Heart left ventricle (tissue), 13 donors: ENCODE measurements at regions not wholly inside any gene's neighbourhood (a gene's known extent, or its start where the extent isn't known, plus 50 kb on each side); places are given as distances from the start of the nearest gene placed in this dataset.

ENCODE experiments used
- POLR2A ChIP-seq, 2 donors: fragments of 450-650 bp; IDR thresholded peaks; one replicate each; pipeline ENCODE4 v1.6.1; 2017; ENCODE audit warnings: antibody characterized with exemption in 2 of 2, mild to moderate bottlenecking in 2 of 2, moderate library complexity in 2 of 2
- TF ChIP-seq, protein P1 (sequence below), 12 donors: fragments of 200-600 bp; sonication (generic) in 4 of 12; IDR thresholded peaks; one replicate each; pipeline versions ENCODE4 v1.5.0 to v1.8.0; 2018 to 2022; ENCODE audit warnings: antibody characterized with exemption in 12 of 12, mild to moderate bottlenecking in 5 of 12
- donor health status: ischemic (EF 13 %, LVEDD 7.1; RV severe dilation, severe dysfunction).
- donor health status: DM: no; HTN: yes; CAD: no.
- donor health status: DM: no; HTN: no; CAD: no.
- donor health status: ischemic (EF 25% LVEDD 6.9; RV normal size, moderate dysfunction).
- donor health status: ischemic (EF 25% LVEDD 5.7; RV mildly dilated, moderate dysfunction).
- donor health status: ischemic (EF 35%, LVEDD 5.7; RV mildly dilated, moderate dysfunction).
- donor health status: nonischemic (EF 11% LVEDD 7.7; RV severe dilation, severe dysfunction).
- donor health status: DM: yes; HTN: yes; CAD: no.
- donor health status: PGD.
- donor health status: ischemic (EF 29% LVEDD 5.4; RV normal size, mild dysfunction).
- donor health status: nonischemic (EF 23%, LVEDD 6.1; RV moderate dilation, normal function).

- TF ChIP-seq, protein P1, sequence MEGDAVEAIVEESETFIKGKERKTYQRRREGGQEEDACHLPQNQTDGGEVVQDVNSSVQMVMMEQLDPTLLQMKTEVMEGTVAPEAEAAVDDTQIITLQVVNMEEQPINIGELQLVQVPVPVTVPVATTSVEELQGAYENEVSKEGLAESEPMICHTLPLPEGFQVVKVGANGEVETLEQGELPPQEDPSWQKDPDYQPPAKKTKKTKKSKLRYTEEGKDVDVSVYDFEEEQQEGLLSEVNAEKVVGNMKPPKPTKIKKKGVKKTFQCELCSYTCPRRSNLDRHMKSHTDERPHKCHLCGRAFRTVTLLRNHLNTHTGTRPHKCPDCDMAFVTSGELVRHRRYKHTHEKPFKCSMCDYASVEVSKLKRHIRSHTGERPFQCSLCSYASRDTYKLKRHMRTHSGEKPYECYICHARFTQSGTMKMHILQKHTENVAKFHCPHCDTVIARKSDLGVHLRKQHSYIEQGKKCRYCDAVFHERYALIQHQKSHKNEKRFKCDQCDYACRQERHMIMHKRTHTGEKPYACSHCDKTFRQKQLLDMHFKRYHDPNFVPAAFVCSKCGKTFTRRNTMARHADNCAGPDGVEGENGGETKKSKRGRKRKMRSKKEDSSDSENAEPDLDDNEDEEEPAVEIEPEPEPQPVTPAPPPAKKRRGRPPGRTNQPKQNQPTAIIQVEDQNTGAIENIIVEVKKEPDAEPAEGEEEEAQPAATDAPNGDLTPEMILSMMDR (IDR thresholded peaks at IDR 0.05), result no peak
- TF ChIP-seq POLR2A (IDR thresholded peaks at IDR 0.05), result no peak
These were observed 67.2 kb upstream of the VASH1 start for GRCh38 chr14:76694106-76694505.
